ENCODE measurements at regions not wholly inside any gene's neighbourhood (a gene's known extent, or its start where the extent isn't known, plus 50 kb on each side); places are given as distances from the start of the nearest gene placed in this dataset.

DNA sequence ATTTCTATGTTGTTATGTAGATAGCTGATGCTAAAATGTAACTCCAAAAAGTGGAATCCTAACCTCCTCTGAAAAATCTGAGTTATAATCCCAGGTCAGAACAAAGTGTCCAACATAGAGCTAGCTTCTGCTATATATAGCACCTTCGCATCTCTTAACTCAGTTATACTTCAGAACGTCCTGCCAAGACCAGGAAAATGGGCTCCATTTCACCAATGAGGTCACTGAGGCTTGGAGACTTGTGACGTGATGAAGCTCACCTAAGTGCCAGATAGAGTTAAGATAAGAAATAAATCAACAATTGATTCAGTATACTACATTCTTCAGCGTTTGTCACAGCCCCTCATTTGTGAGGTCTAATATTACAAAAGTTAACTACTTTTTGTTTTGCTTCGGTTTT lies 88.8 kb downstream of the KCTD12 start:
- no peak for DNase-seq (ENCODE audit: extremely low read depth in 1 of 11, low read depth in 9 of 11, low spot score in 4 of 11)

DNA sequence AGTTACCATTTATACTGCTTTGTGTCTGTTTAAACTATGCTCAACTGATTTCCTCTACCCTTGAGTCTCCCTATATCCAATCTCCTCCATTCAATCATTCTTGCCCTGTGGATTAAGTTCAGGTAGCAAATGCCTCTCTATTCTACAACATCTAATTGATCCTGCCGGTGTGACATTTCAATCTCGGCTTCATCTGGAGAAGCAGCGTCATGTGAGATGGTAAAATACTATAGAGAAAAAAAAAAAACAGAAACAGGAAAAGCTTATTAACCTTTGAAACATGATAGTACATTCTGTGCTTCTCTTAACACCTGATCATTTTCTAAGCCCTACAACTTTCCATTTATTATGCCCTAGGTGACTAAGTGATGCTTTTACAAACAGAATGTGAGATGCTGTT lies 89.4 kb downstream of the KCTD12 start:
- DNase-seq (ENCODE audit: extremely low read depth in 1 of 11, low read depth in 9 of 11, low spot score in 4 of 11) = no peak

DNA sequence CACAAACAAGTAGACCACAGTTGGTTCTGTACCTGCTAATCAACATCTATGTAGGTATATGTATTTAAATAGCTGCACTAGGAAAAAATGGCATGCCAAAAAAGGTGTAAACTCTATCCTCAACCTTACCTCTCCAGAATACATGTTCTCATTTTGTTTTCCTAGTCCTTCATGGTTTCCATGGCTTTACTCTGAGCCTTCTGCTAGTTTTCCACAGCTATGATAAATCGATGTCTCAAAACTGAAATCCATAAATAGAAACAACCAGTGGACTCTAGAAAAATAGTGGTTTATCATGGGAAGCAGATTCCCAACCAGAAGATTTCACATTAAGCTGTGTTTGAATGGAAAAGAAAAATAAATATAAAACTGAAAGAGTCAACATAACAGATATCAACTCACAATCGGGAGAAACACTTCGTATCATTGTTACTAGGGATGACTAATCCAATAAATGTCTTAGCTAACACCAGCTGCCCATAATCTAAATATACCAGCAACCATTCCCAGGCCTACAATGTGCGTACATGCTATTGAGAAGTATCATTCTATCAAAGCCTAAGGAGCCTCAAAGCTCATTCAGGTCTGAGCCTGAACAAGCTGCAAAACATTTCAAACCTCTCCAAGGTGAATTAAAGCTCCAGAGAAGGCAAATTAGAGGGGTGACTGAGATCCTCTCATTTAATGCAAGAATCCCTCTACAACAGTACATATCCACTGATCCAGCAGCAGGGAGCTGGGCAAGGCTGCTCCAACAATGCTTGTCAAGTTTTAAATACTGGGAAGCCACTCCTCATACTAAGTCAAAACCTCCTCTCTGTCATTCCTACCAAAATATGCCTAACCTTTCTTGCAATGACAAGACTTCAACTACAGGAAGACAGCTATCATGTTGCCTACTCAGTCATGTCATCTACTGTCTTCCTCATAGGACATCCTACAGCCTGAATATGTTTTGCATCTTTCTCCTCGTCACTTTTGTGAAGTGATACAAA lies 90.2 kb downstream of the KCTD12 start:
- DNase-seq (ENCODE audit: extremely low read depth in 1 of 11, low read depth in 9 of 11, low spot score in 4 of 11) = no peak

DNA sequence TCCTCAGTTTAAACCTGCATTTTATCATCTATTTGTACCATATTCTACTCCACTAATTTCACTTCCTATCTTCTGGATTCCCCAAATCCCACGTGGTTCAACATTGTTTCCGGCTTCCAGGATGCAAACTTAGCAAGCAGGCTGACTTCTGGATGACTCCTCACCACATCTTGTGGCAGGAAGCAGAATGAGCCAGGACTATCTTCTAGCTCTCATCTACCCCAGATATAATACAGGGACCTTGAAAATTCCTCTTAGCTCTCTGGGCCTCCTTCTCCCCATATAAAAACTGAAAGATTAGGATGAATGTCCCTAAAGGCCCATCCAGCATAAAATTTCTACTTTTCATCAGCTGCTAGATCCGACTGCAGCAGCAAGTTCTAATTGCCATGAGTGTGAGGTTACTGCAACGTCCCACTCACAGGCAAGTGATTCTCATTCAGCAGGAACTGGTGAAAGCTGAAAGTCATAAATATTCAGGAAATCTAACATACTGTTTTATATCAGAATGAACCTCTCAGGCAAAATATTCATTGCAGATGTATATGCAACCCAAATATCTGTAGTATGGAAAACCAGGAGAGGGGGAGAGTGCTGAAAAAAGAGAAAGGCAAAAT lies 93.4 kb downstream of the KCTD12 start:
- DNase-seq (ENCODE audit: extremely low read depth in 1 of 11, low read depth in 9 of 11, low spot score in 4 of 11) = no peak

DNA sequence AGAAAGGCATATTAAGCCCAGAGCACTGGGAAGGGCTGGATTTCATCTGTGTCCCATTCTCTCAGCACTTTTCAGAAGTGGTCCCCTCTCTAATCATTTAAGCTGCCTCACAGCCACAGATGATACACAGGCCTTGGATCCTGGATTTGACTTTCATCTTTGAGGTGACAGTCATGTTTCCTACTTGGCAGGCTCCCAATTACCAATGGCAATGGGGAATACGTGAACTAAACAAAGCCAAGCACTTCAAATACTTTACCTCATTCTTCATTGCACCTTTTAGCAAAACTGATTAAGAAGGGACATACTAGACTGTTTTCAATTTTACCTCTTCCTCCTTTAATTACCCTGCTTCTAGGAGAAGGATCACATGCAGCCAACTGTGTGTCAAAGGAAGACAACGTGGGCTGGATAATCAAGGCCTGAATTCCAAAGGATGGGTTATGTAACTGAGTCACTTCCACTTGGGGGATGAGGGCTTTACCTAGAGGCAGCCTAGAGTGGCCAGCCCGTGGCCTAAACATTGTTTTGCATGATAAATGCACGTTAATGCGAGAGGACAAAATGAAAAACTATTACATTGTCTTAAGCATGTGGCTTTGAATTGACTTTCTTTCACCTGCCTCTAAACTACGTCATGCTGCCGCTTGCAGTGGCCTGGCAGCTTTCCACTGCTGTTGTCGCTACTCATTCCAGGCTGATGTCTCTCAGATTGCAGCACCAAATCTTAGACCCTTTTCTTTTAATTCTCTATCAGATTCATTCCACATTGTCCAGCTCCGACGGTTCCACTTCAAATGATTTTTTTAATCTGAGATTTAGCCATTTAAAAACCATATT lies 95.0 kb downstream of the KCTD12 start:
- DNase-seq (ENCODE audit: extremely low read depth in 1 of 11, low read depth in 9 of 11, low spot score in 4 of 11) = no peak

DNA sequence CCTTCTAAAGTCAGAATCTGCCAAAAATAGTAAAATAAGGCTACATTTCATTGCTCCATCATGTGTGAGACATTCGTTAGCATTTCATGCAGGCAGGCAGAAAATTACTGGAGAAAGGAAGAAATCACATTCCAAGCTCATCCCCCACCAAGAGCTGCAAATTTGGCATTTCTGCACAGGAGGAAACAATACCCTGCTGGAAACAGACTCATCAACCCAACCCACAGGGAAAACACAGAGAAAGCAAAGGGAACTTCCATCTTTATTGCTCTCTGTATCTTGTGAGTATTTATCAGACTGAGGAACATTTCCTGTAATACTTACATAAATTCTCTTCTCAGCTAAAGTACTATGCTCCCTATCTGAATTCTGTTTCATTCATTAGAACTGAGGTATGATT lies 95.7 kb downstream of the KCTD12 start:
- DNase-seq (ENCODE audit: extremely low read depth in 1 of 11, low read depth in 9 of 11, low spot score in 4 of 11) = no peak

DNA sequence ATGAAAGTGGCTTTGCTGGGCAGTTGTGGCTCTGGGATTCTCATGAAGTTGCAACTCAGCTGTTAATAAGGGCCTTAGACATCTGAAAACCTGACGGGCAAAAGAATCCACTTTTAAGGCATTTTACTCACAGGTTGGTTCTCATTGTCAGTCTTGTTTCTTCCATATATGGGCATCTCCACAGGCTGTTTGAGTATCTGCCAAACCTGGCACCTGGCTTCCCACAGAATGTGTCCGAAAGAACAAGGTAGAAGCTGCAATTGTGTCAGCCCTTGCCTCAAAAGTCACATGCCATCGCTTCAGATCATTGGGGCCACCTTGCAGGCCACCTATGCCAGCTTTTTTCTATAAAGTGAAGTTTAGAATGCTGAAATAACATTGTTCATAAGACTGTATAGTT lies 102.4 kb downstream of the KCTD12 start:
- no peak for DNase-seq (ENCODE audit: extremely low read depth in 1 of 11, low read depth in 9 of 11, low spot score in 4 of 11)

DNA sequence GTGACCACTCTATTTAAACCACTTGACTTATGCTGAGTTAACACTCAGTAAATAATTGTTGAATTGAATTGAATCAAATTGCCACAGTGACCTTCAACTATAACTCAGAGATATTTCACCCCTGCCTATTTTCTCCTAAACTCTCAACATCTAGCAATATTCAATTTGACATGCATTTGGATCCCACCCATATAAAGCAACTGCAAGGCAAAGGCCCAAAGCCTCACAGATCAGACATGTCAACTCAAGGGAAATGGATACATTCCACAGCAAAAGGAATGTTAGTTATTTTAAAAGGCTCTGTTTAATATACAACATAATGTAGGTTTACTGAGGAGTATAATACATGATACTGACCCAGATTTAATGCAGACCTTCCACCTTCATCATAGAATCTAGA lies 107.4 kb downstream of the KCTD12 start:
- DNase-seq (ENCODE audit: extremely low read depth in 1 of 11, low read depth in 9 of 11, low spot score in 4 of 11) = peak in 1 of 11 donors; percentile 49

DNA sequence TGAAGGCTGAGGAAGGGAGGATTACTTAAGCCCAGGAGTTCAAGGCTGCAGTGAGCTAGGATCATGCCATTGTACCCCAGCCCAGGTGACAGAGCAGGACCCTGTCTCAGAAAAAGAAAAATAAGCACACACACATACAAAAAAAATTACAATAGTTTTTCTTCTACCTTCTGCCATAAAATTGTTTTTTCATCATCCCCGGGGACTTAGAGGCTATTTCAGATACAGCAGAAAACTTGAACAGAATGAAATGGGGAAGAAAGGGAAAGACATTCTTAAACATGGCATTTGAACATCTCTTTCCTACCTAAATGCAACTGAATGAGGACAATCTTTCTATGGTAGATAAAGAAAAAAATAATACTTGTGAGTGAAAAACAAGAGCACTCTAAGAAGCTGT lies 109.1 kb downstream of the KCTD12 start:
- no peak for DNase-seq (ENCODE audit: extremely low read depth in 1 of 11, low read depth in 9 of 11, low spot score in 4 of 11)

DNA sequence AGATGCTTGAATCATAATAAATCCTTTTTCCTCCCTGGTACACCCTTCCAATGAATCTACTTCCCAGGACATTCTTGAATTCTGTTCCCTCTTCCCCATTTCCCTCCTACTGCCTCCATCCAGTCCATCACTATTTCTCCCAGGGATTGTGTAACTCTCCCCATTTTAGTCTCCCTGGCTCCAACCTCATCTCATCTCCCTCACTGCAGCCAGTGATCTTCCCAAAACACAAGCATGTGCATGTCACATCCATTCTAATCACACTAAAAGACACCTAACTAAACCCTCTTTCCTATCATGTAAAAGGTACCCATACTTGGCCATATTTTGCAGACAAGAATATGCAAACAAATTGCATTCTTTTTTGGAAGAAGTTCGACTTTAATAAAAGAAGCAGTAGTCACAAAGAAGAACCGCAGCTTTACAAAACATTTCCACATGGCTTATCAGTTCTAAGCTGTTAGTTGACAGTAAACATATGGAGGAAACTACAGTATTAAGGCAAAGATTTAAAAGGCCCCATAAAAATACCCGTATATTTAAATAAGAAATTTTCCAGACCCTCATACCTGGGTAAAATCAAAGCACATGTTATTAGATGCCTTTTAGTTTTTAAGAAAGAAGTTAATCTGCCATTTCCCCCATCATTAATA lies 111.0 kb downstream of the KCTD12 start:
- DNase-seq (ENCODE audit: extremely low read depth in 1 of 11, low read depth in 9 of 11, low spot score in 4 of 11) = no peak

DNA sequence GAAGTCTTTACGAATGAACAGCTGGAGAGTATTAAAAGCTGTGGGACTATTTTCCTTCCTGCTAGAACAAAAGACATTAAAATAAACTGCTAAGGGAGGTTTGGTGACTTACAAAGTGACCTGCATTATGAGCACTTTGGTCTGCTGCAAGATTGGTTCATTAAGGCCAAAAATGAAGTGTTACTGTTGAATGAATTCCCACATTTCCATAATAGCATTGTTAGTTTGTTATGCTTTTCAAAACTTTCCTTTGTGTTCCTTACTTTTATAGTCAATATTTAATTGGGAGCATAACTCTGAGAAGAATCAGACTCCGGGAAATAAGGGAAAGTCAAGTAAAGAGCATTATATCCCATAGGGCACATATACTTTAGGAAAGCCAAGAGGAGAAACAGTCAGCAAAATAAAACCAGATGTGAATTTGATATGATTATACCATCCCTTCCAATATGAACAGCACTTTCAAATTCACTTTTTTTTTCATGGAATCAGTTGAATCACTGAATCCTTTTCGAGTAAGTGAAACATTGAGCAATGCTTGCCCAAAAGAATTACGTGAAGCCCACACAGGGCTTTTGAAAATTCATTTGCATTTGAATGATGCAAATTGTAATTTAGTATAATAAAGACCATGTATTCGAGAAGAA lies 112.6 kb downstream of the KCTD12 start:
- DNase-seq (ENCODE audit: extremely low read depth in 1 of 11, low read depth in 9 of 11, low spot score in 4 of 11) = peak in 5 of 11 donors; percentile 24 to 68 (median 49)

DNA sequence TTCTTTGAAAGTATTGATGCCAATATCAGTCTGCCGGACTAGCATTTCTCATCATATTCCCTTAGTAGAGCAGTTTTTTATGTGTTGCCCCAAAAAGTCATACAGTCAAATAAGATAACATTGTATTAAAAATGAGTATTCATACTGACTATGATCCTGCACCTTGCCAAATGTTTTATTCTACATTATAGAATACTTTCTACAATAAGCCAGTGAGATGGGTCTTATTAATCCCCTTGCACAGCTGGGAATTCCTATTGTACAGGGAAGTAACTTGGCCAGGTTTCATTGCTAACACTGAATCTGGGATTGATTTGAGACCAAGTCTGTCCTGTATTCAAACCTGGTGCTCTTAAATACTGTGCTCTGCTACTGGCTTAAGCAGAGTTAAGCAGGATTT lies 114.0 kb downstream of the KCTD12 start:
- no peak for DNase-seq (ENCODE audit: extremely low read depth in 1 of 11, low read depth in 9 of 11, low spot score in 4 of 11)

DNA sequence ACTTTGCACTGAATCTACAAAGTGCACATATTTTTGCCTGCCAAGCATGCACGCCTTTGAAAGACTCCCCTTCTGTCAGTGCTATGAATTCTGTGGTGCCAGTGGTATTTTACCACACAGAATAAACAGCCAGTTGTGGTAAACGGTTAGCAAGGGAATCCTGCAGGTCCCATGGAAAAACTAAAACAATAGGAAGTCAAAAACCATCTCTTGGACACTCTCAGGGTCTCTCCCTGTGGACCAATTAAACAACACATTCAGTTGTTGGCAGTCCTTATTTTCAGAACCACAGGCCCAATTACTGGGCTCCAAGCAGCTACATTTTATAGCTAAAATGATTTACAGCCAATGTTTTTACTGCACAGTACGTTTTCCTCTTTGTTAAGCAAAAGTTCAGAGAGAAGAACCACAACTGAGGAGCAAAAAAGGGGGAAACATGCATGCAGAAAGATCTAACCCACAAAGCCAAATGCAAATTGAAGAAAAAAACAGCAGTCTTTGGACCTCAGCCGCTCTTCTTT lies 116.9 kb downstream of the KCTD12 start:
- DNase-seq (ENCODE audit: extremely low read depth in 1 of 11, low read depth in 9 of 11, low spot score in 4 of 11) = no peak

DNA sequence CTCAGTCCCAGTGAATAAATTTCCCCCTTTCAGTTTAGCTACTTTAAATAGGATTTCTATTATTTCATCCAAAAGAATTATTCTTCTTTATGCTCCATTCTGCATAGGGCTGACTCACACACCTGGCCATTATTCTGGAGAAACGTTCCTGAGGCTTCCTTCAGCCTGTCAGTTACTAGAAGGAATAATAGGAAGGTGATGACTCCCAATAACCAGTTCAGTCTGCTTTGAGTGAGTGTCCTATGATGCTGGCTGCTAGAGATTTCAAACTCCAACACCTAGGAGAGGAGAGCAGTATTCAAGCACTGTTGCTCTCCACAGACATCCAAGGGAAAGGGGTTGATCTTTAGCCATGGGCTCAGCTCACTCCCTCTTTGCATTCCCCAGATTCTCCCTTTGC lies 117.8 kb downstream of the KCTD12 start:
- no peak for DNase-seq (ENCODE audit: extremely low read depth in 1 of 11, low read depth in 9 of 11, low spot score in 4 of 11)

DNA sequence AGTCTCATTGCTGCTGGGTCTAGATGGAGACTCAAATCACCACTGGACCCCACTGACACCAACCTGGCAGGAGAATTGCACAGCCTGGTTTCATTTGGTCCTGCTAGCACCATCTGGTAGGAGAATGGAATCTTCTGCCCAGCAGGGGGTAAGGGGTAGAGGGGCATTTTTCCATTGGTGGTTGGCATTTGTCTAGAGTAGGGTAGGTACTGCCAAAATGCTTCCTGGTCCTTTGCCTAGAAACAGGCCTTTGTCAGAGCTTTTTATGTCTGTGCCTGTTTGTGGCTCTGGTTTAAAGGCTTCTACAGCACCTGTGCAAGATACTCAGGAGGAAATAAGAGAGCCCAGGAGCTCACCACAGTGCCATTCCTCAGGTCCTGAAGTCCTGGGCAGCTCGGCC lies 121.3 kb downstream of the KCTD12 start:
- DNase-seq (ENCODE audit: extremely low read depth in 1 of 11, low read depth in 9 of 11, low spot score in 4 of 11) = no peak

DNA sequence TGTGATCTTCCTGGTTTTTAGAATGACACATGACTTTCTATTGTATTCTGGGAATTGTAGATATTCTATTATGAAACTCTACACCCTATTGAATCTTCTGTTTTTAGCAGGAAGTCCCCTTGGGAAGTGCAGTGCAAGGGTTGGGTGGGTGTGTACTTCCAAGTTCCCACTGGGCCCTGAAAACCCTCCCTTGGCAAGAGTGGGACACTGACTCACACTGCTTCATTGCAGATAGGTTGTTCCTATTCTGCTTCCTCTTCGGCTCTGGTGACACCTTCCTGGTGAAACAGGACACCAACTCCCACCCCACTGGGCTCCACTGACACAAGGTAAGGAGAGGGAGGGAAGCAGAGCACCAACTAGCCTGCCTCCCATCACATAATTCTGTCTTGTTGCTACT lies 121.8 kb downstream of the KCTD12 start:
- DNase-seq (ENCODE audit: extremely low read depth in 1 of 11, low read depth in 9 of 11, low spot score in 4 of 11) = no peak

DNA sequence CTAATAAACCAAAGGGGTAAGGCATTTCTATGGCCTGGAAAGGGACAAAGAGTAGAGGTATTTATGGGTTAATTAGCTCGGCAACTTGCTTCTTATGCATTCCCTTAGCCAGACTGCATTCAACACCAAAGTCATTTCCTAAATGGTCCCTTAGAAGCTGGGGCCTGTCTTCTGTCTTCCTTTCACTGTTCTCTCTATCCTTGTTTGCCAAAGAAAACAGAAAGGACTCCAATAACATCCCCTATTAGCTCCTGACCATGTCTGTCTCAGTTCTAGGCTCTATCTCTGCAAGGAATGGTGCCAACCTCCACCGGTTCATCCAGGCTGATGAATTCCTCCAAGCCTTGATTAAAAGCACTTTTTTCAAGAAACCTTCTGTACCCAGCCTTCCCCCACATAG lies 123.5 kb downstream of the KCTD12 start:
- DNase-seq (ENCODE audit: extremely low read depth in 1 of 11, low read depth in 9 of 11, low spot score in 4 of 11) = no peak

DNA sequence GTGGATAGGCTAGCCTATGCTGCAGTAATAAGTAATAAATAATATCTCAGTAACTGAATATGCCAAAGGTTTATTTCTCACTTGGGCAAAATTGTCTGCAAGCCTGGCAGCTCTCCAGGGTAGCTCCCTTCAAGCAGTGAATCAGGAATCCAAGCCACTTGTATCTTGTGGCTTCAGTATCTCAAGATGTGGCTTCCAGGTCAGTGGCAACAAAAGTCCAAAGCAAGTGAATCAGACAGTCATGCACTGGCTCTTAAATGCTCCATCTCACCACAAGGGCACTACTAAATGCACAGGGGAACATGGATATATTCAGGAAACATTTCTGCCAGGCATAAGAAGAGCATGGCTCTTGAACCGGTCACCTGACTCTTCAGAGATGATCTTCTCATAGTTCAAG lies 126.3 kb downstream of the KCTD12 start:
- DNase-seq (ENCODE audit: extremely low read depth in 1 of 11, low read depth in 9 of 11, low spot score in 4 of 11) = no peak

DNA sequence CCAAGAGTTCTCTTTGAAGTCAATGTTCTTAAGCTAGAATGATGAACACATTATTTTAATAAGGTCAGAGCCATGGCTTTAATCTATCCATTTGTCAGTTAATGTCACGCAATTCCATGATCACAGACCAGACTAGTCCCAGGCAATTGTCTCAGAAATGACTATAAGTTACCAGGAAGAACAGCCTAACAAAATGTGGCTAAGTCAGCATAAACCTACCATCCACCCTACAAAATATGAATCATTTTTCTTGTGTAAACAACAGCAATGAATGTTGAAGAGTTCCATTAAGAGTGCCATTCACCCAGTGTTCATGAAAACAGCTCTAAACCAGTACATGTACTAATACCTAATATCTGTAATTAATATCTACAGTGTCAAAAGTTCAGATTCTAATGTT lies 127.5 kb downstream of the KCTD12 start:
- no peak for DNase-seq (ENCODE audit: extremely low read depth in 1 of 11, low read depth in 9 of 11, low spot score in 4 of 11)

All from renal cortex interstitium (tissue), 11 donors.